ENCODE measurements at regions not wholly inside any gene's neighbourhood (a gene's known extent, or its start where the extent isn't known, plus 50 kb on each side); places are given as distances from the start of the nearest gene placed in this dataset.

- H3K4me1 Mint-ChIP-seq (ENCODE audit: low read depth) = no peaks in the 10 kb centered on the region
- DNase-seq (ENCODE audit: low spot score) = no peak
- H3K27me3 Mint-ChIP-seq (ENCODE audit: low read depth) = no peaks in the 10 kb centered on the region
- intact Hi-C loops (cut with micrococcal nuclease) = no loop called here
- no peaks in the 10 kb centered on the region for H3K36me3 Mint-ChIP-seq (ENCODE audit: low read depth)
- peaks cover 8% of the 10 kb centered on the region for H3K9me3 Mint-ChIP-seq
- no peak overlapping the region for H3K4me3 Mint-ChIP-seq (ENCODE audit: low read depth)
- H3K27ac Mint-ChIP-seq = no peak overlapping the region
These were observed 170.4 kb downstream of the IRX5 start for GRCh38 chr16:55101026-55101425.

- peaks cover 8% of the 10 kb centered on the region for H3K9me3 Mint-ChIP-seq
- H3K4me1 Mint-ChIP-seq (ENCODE audit: low read depth) = no peaks in the 10 kb centered on the region
- no peak overlapping the region for H3K4me3 Mint-ChIP-seq (ENCODE audit: low read depth)
- no peaks in the 10 kb centered on the region for H3K27me3 Mint-ChIP-seq (ENCODE audit: low read depth)
- H3K27ac Mint-ChIP-seq = no peak overlapping the region
- intact Hi-C loops (cut with micrococcal nuclease) = no loop called here
- no peaks in the 10 kb centered on the region for H3K36me3 Mint-ChIP-seq (ENCODE audit: low read depth)
- DNase-seq (ENCODE audit: low spot score) = no peak
These were observed 171.4 kb downstream of the IRX5 start for GRCh38 chr16:55102077-55102476.

- no peak overlapping the region for H3K4me3 Mint-ChIP-seq (ENCODE audit: low read depth)
- intact Hi-C loops (cut with micrococcal nuclease) = no loop called here
- H3K9me3 Mint-ChIP-seq = peaks cover 8% of the 10 kb centered on the region
- H3K27ac Mint-ChIP-seq = no peak overlapping the region
- H3K36me3 Mint-ChIP-seq (ENCODE audit: low read depth) = no peaks in the 10 kb centered on the region
- no peaks in the 10 kb centered on the region for H3K4me1 Mint-ChIP-seq (ENCODE audit: low read depth)
- DNase-seq (ENCODE audit: low spot score) = no peak
- no peaks in the 10 kb centered on the region for H3K27me3 Mint-ChIP-seq (ENCODE audit: low read depth)
These were observed 171.9 kb downstream of the IRX5 start for GRCh38 chr16:55102531-55102930.

- no peaks in the 10 kb centered on the region for H3K36me3 Mint-ChIP-seq (ENCODE audit: low read depth)
- no peak overlapping the region for H3K27ac Mint-ChIP-seq
- no peaks in the 10 kb centered on the region for H3K9me3 Mint-ChIP-seq
- no peaks in the 10 kb centered on the region for H3K27me3 Mint-ChIP-seq (ENCODE audit: low read depth)
- no peak for DNase-seq (ENCODE audit: low spot score)
- H3K4me3 Mint-ChIP-seq (ENCODE audit: low read depth) = no peak overlapping the region
- intact Hi-C loops (cut with micrococcal nuclease) = no loop called here
- no peaks in the 10 kb centered on the region for H3K4me1 Mint-ChIP-seq (ENCODE audit: low read depth)
These were observed 177.2 kb downstream of the IRX5 start for GRCh38 chr16:55107851-55108250.

GRCh38 chr16:55113210-55113609, 182.5 kb downstream of the IRX5 start:
- H3K36me3 Mint-ChIP-seq (ENCODE audit: low read depth) = no peaks in the 10 kb centered on the region
- intact Hi-C loops (cut with micrococcal nuclease) = no loop called here
- H3K27ac Mint-ChIP-seq = no peak overlapping the region
- DNase-seq (ENCODE audit: low spot score) = no peak
- H3K9me3 Mint-ChIP-seq = no peaks in the 10 kb centered on the region
- no peaks in the 10 kb centered on the region for H3K4me1 Mint-ChIP-seq (ENCODE audit: low read depth)
- no peak overlapping the region for H3K4me3 Mint-ChIP-seq (ENCODE audit: low read depth)
- H3K27me3 Mint-ChIP-seq (ENCODE audit: low read depth) = no peaks in the 10 kb centered on the region

GRCh38 chr16:55115506-55115905, 184.8 kb downstream of the IRX5 start:
- H3K4me1 Mint-ChIP-seq (ENCODE audit: low read depth) = no peaks in the 10 kb centered on the region
- no peak for DNase-seq (ENCODE audit: low spot score)
- H3K27me3 Mint-ChIP-seq (ENCODE audit: low read depth) = no peaks in the 10 kb centered on the region
- intact Hi-C loops (cut with micrococcal nuclease) = no loop called here
- H3K27ac Mint-ChIP-seq = no peak overlapping the region
- H3K9me3 Mint-ChIP-seq = no peaks in the 10 kb centered on the region
- no peak overlapping the region for H3K4me3 Mint-ChIP-seq (ENCODE audit: low read depth)
- H3K36me3 Mint-ChIP-seq (ENCODE audit: low read depth) = no peaks in the 10 kb centered on the region

- intact Hi-C loops (cut with micrococcal nuclease) = no loop called here
- Mint-ChIP-seq H3K36me3 (ENCODE audit: low read depth) (no peaks in the 10 kb centered on the region), H3K4me1 (ENCODE audit: low read depth) (no peaks in the 10 kb centered on the region), H3K9me3 (no peaks in the 10 kb centered on the region), H3K27ac (no peak overlapping the region), H3K27me3 (ENCODE audit: low read depth) (no peaks in the 10 kb centered on the region), H3K4me3 (ENCODE audit: low read depth) (no peak overlapping the region)
- DNase-seq (ENCODE audit: low spot score) = no peak
These were observed 185.7 kb downstream of the IRX5 start for GRCh38 chr16:55116165-55116920.

GRCh38 chr16:55118701-55119260, 188.1 kb downstream of the IRX5 start:
- H3K36me3 Mint-ChIP-seq (ENCODE audit: low read depth) = no peaks in the 10 kb centered on the region
- intact Hi-C loops (cut with micrococcal nuclease) = no loop called here
- H3K4me3 Mint-ChIP-seq (ENCODE audit: low read depth) = no peak overlapping the region

GRCh38 chr16:55120408-55120807, 189.7 kb downstream of the IRX5 start:
- DNase-seq (ENCODE audit: low spot score) = no peak
- Mint-ChIP-seq H3K27ac (no peak overlapping the region), H3K9me3 (no peaks in the 10 kb centered on the region), H3K27me3 (ENCODE audit: low read depth) (no peaks in the 10 kb centered on the region), H3K36me3 (ENCODE audit: low read depth) (no peaks in the 10 kb centered on the region), H3K4me1 (ENCODE audit: low read depth) (no peaks in the 10 kb centered on the region), H3K4me3 (ENCODE audit: low read depth) (no peak overlapping the region)
- intact Hi-C loops (cut with micrococcal nuclease) = no loop called here

More at GRCh38 chr16:55118701-55119260, 188.1 kb downstream of the IRX5 start:
- DNase-seq (ENCODE audit: low spot score) = no peak
- Mint-ChIP-seq H3K4me1 (ENCODE audit: low read depth) (no peaks in the 10 kb centered on the region), H3K9me3 (no peaks in the 10 kb centered on the region), H3K27ac (no peak overlapping the region), H3K27me3 (ENCODE audit: low read depth) (no peaks in the 10 kb centered on the region)

- H3K36me3 Mint-ChIP-seq (ENCODE audit: low read depth) = no peaks in the 10 kb centered on the region
- H3K27me3 Mint-ChIP-seq (ENCODE audit: low read depth) = no peaks in the 10 kb centered on the region
- intact Hi-C loops (cut with micrococcal nuclease) = no loop called here
- H3K4me1 Mint-ChIP-seq (ENCODE audit: low read depth) = no peaks in the 10 kb centered on the region
- no peaks in the 10 kb centered on the region for H3K9me3 Mint-ChIP-seq
- DNase-seq (ENCODE audit: low spot score) = no peak
- no peak overlapping the region for H3K4me3 Mint-ChIP-seq (ENCODE audit: low read depth)
- H3K27ac Mint-ChIP-seq = no peak overlapping the region
These were observed 190.2 kb downstream of the IRX5 start for GRCh38 chr16:55120826-55121225.

- H3K4me3 Mint-ChIP-seq (ENCODE audit: low read depth) = no peak overlapping the region
- no peaks in the 10 kb centered on the region for H3K36me3 Mint-ChIP-seq (ENCODE audit: low read depth)
- H3K9me3 Mint-ChIP-seq = no peaks in the 10 kb centered on the region
- no peak for DNase-seq (ENCODE audit: low spot score)
- H3K4me1 Mint-ChIP-seq (ENCODE audit: low read depth) = no peaks in the 10 kb centered on the region
- H3K27ac Mint-ChIP-seq = no peak overlapping the region
- intact Hi-C loops (cut with micrococcal nuclease) = no loop called here
- no peaks in the 10 kb centered on the region for H3K27me3 Mint-ChIP-seq (ENCODE audit: low read depth)
These were observed 193.0 kb downstream of the IRX5 start for GRCh38 chr16:55123652-55124051.

GRCh38 chr16:55125818-55126385, 195.2 kb downstream of the IRX5 start:
- DNase-seq (ENCODE audit: low spot score) = no peak
- Mint-ChIP-seq H3K9me3 (no peaks in the 10 kb centered on the region), H3K4me3 (ENCODE audit: low read depth) (no peak overlapping the region), H3K27me3 (ENCODE audit: low read depth) (no peaks in the 10 kb centered on the region), H3K27ac (no peak overlapping the region), H3K36me3 (ENCODE audit: low read depth) (no peaks in the 10 kb centered on the region), H3K4me1 (ENCODE audit: low read depth) (no peaks in the 10 kb centered on the region)
- intact Hi-C loops (cut with micrococcal nuclease) = no loop called here

GRCh38 chr16:55126456-55126855, 195.8 kb downstream of the IRX5 start:
- Mint-ChIP-seq H3K27ac (no peak overlapping the region), H3K36me3 (ENCODE audit: low read depth) (no peaks in the 10 kb centered on the region), H3K27me3 (ENCODE audit: low read depth) (no peaks in the 10 kb centered on the region), H3K9me3 (no peaks in the 10 kb centered on the region), H3K4me1 (ENCODE audit: low read depth) (no peaks in the 10 kb centered on the region), H3K4me3 (ENCODE audit: low read depth) (no peak overlapping the region)
- intact Hi-C loops (cut with micrococcal nuclease) = no loop called here
- no peak for DNase-seq (ENCODE audit: low spot score)

All from activated T-helper 2 cell treated with anti-CD3 and anti-CD28 coated beads, Interferon-gamma antibody, Interleukin-2, Interleukin-4, amounts not matched to agents 10 μg/mL and 5 μg/mL and 100 μg/mL, durations not matched to agents 14 hours and 24 hours and 36 hours (primary cell).